Panc1 (cell line): ENCODE measurements at regions not wholly inside any gene's neighbourhood (a gene's known extent, or its start where the extent isn't known, plus 50 kb on each side); places are given as distances from the start of the nearest gene placed in this dataset.

Experiments
- POLR2AphosphoS5 ChIP-seq: IDR thresholded peaks from 2 replicates; pipeline ENCODE4 v1.6.1; 2012; ENCODE audit warnings: mild to moderate bottlenecking, low read depth, low read length, moderate library complexity
- TF ChIP-seq, protein P1 (sequence below): fragments of 450-650 bp; IDR thresholded peaks from 2 replicates; pipeline ENCODE4 v1.5.1; 2017; ENCODE audit warnings: mild to moderate bottlenecking
- TF ChIP-seq, protein P2 (sequence below), 2 experiments: IDR thresholded peaks; 2 replicates each; pipeline ENCODE4 v1.6.1; 2011 to 2012; ENCODE audit warnings: low read depth in 2 of 2, control low read depth in 1 of 2, low read length in 1 of 2, mild to moderate bottlenecking in 1 of 2, moderate library complexity in 1 of 2; ENCODE audit not compliant: insufficient read depth in 1 of 2

DNA sequence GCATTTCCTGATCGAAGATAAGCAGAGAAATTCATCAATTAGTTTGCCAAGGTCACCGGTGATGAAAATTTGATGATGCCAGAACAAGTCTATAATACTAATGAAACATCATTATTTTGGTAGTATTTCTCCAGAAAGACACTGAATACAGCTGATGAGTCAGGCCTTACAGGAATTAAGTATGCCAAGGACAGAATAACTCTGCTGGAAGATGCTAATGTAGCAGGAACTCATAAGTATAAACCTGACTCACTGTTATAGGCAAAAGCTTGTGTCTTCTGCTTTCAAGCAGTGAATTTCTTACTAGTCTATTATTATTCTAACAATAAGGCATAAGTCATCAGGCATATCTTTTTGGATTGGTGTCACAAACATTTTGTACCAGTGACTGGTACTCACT, 1825.1 kb upstream of the IGFBP7 start:
- TF ChIP-seq, protein P1, sequence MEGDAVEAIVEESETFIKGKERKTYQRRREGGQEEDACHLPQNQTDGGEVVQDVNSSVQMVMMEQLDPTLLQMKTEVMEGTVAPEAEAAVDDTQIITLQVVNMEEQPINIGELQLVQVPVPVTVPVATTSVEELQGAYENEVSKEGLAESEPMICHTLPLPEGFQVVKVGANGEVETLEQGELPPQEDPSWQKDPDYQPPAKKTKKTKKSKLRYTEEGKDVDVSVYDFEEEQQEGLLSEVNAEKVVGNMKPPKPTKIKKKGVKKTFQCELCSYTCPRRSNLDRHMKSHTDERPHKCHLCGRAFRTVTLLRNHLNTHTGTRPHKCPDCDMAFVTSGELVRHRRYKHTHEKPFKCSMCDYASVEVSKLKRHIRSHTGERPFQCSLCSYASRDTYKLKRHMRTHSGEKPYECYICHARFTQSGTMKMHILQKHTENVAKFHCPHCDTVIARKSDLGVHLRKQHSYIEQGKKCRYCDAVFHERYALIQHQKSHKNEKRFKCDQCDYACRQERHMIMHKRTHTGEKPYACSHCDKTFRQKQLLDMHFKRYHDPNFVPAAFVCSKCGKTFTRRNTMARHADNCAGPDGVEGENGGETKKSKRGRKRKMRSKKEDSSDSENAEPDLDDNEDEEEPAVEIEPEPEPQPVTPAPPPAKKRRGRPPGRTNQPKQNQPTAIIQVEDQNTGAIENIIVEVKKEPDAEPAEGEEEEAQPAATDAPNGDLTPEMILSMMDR, result no peak
- TF ChIP-seq, protein P2, sequence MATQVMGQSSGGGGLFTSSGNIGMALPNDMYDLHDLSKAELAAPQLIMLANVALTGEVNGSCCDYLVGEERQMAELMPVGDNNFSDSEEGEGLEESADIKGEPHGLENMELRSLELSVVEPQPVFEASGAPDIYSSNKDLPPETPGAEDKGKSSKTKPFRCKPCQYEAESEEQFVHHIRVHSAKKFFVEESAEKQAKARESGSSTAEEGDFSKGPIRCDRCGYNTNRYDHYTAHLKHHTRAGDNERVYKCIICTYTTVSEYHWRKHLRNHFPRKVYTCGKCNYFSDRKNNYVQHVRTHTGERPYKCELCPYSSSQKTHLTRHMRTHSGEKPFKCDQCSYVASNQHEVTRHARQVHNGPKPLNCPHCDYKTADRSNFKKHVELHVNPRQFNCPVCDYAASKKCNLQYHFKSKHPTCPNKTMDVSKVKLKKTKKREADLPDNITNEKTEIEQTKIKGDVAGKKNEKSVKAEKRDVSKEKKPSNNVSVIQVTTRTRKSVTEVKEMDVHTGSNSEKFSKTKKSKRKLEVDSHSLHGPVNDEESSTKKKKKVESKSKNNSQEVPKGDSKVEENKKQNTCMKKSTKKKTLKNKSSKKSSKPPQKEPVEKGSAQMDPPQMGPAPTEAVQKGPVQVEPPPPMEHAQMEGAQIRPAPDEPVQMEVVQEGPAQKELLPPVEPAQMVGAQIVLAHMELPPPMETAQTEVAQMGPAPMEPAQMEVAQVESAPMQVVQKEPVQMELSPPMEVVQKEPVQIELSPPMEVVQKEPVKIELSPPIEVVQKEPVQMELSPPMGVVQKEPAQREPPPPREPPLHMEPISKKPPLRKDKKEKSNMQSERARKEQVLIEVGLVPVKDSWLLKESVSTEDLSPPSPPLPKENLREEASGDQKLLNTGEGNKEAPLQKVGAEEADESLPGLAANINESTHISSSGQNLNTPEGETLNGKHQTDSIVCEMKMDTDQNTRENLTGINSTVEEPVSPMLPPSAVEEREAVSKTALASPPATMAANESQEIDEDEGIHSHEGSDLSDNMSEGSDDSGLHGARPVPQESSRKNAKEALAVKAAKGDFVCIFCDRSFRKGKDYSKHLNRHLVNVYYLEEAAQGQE (IDR thresholded peaks at IDR 0.05; ENCODE audit: insufficient read depth in 1 of 2, low read depth in 2 of 2, low read length in 1 of 2), result no peak
- no peak for TF ChIP-seq POLR2AphosphoS5
